NCI-H345 treated with DMSO at 0.1 percent for 48 hours (cell line): ENCODE measurements at regions not wholly inside any gene's neighbourhood (a gene's known extent, or its start where the extent isn't known, plus 50 kb on each side); places are given as distances from the start of the nearest gene placed in this dataset.
"Not testable (repeated sequence)": the region's sequence is repeated elsewhere in the genome, so short reads cannot be mapped to it uniquely, and the experiment has no call there.

ENCODE experiments used
- DNase-seq: peaks from one replicate; lab custom pipeline; 2025; ENCODE audit not compliant: unreplicated experiment; lab: John Stamatoyannopoulos, UW

DNA sequence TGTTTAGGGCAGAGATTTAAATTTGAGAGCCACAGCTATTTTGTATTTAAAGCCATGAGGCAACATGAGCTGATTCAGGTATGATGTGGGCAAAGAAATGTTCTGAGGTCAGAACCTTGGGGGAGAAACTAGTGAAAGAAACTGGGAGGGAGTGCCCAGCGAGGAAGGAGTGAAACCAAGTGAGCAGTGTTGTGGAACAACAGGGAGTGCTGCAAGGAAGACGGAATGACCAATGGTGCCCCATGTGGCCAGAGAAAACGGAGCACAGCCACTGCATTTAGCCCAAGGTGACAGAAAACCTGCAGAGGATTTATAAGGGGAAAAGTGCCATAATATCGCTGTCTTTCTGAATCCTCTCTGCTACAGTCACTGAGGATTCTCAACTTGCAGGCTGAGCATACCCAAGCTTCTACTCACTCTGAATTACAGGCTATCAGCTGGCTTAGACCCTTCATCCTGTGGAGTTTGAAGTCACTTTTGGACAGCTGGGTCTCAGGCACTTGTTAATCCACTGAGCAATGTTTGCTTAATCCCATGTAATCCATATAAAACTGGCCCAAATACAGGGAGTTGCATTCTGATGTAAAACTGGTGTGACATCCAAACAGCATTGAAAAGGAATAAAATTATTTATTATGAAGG lies 777.3 kb downstream of the CCSER2 start:
- no peak for DNase-seq

DNA sequence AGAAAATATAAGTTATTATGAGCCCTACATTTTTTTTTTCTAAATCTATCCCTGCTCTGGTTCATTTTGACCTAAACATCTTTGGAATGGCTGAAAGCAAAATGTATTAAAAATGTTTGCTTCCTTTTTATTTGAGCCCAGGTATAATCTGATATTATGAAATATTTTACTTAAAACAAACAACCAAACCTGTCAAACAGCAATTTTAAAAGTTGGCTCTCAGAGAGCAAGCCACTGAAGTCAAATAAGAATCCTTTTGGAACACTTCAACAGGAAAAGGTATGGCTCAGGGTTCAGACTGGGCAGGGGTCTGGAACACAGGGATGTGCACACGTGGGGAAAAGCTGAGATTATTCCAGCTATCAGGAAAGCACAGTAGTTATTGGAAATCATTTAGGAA lies 782.9 kb downstream of the CCSER2 start:
- DNase-seq: no peak

DNA sequence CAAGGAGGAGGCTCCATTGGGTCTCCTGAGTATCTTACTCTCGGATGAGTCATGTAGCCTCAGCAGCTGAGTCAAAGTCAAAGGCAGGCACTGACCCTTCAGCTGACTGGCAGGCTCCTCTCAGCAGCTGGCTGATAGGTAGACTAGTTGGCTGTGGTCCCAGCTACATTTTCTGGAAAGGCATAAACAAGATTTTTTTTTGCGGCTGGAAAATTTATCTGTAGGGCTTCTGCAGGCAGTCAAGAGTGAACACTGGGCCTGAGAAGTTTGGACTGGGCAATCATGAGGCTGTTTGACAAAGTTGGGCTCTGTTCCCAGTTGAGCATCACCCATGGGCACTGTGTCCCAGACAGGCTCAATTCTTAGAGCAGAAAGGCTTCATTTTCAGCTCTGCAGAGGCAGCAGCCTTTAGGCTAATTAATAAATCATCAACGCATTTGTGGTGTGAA lies 796.2 kb downstream of the CCSER2 start:
- DNase-seq: no peak

DNA sequence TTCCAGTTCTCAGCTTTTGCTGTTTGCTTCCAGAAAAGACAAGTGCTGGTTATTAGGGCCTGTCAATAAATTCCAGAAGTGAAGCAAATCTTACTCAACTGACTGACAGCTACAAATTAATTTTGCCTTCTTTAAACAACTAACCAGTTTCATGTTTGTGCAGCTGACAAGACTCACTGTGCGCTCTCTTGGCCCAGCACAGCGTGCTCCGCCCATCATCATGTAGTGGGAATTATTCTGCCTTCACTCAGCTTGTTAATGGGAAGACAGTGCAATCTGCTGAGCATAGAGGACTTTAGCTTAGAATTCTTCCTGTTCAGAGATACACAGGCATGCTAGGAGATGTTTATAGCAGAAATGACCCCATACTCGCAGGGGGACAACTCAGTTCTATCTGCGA lies 808.9 kb downstream of the CCSER2 start:
- no peak for DNase-seq

DNA sequence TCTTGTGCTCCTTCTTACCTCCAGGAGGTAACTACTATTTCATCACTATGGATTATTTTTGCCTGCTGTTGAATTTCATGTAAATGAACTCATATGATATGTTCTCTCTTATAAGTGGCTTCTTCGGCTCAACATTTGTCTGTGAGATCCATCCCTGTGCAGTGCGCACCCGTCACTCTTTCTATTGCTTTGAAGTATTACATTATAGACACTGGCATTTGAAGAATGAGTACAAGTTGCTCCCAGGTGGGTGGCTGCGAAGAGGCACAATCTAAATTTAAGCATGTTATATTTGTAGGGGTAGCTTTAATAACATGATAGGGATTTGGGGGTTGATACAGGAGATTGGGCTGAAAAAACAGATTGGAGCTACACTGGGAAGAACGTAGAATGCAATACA lies 809.7 kb downstream of the CCSER2 start:
- DNase-seq: no peak

DNA sequence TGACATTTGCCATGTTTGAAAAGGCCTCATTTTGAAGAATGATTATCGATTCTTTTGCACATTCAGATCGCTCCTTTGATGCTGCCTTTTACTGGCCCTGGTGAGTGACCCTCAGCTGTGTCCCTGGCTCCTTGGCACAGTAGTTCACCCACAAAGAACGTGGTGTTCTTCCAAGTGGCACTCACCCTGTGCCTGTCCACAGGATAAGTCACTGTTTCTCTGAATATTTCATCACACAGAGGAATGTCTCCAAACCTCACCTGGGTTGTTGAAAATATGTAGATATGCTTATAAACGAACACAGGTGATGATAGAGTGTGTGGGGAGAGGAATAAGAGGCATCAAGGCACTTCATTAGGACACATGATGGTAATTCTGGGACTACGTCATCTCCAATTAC lies 810.7 kb downstream of the CCSER2 start:
- no peak for DNase-seq

DNA sequence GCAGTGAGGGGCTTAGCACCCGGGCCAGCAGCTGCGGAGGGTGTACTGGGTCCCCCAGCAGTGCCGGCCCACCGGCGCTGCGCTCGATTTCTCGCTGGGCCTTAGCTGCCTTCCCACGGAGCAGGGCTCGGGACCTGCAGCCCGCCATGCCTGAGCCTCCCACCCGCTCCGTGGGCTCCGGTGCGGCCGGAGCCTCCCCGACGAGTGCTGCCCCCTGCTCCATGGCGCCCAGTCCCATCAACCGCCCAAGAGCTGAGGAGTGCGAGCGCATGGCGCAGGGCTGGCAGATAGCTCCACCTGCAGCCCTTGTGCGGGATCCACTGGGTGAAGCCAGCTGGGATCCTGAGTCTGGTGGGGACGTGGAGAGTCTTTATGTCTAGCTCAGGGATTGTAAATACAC lies 813.1 kb downstream of the CCSER2 start:
- DNase-seq: not testable (repeated sequence)

DNA sequence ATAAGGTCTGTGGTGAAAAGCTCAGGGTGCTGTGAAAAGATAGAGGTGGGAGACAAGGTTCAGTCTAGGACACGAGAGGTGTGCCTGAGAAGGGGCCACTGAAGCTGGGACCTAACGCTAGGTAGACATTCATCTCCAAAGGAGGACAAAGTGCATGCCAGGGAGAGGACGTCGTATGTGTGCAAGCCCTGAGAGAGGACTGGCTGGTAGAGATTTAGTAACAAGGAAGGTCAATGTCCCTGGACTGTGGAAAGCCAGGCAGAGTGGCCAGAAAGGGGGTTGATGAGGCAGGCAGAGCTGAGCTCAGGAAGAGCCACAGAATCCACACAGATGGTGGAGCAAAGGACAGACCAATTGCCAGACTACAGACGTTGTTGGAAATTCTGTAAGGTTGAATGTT lies 817.6 kb downstream of the CCSER2 start:
- no peak for DNase-seq

DNA sequence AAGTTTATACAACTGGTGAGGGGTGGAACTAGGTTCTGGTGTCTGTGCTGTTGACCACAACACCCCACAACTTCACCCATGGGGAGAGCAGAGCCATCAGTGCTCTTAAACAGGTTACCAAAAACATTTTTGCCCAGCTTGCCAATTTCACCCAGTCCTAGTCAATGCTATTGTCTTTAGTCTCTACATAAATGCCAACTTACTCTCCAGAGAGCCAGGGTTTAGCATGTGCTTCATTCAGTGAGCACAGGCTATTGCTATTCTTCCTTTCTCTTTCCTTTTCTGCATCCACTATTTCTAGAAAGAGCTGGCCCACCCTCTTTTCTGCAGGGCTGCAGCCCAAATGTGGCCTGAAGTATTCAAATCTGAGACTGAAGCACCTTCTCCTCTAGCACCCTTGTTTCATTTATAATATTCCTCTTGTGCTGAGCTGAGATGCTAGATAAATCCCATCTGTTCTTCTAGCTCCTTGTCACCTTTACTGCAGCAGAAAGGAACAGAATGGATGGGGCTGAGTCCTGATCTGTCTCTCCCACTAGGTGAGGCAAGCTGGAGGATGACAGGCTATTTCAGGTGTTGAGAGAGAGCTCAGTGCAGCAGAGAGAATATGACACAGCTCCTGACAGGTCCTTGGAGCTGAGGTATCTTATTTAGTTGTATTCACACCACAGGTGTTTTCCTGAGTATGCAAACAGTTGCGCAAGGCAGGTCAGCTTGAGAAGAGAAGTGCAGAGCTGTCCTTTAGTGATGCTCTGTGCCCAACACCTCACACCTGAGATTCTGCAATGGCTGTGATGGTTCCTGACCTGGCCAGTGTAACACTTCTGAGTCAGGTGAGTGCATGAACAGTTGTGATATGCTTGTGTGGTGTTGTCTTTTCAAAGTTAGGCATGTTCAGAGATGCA lies 819.2 kb downstream of the CCSER2 start:
- DNase-seq: no peak

DNA sequence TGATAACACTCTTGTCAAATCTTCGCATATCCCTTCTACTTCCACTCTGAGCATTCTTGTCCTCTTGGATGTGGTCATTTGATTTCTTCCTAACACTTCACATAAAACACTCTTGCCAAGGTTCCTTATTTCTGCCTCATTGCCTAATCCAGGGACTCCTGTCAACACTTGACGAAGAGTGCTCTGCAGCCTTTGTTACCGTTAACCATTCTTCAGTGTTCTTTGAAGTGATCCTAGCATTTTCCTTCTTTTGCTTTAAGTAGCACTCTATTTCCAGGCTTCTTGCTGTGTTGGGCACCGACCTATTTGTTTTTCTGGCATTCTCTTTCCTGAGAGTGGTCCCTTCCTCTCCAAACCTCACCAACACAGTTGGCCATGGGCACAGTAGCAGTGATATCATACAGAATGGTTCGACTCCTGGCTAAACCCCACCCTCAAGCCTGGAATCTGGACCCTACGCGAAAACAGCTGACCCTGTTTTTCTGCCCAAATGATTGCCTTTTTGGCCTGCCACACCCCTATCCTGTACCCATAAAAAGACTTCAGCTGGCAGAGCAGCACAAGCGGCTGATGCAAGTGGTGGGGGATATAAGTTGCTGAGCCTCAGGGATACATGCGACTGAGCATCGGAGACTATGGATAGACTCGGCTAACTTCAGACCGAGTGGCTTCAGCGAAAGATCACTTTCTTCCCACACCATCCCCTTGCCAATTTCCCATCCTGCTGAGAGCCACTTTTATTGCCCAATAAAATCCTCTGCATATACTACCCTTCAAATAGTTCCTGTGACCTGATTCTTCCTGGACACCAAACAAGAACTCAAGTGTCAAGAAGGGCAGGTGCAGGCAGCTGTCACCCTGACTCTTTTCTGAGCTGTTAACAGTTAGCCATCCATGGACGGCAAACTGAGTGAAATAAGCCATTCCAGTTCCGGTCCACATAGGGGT lies 820.6 kb downstream of the CCSER2 start:
- no peak for DNase-seq

DNA sequence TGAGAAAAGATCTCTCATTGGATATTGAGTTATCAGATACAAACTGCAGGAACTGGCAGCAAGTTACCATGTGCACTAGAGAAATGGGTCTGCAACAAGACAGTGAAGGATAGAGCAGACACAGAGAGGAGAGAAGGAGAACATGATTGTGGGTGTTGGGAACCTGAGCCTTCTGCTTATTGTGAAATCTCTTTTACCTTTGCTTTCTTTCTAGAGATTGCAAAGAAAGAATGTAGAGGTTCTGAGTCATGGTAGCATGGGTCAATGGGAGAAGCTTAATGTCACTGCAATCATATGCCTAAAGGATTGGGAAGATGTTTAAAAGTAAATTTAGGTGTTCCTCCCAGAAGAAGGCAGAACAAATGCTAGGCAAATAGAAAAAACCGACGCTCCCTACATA lies 821.4 kb downstream of the CCSER2 start:
- DNase-seq: no peak

DNA sequence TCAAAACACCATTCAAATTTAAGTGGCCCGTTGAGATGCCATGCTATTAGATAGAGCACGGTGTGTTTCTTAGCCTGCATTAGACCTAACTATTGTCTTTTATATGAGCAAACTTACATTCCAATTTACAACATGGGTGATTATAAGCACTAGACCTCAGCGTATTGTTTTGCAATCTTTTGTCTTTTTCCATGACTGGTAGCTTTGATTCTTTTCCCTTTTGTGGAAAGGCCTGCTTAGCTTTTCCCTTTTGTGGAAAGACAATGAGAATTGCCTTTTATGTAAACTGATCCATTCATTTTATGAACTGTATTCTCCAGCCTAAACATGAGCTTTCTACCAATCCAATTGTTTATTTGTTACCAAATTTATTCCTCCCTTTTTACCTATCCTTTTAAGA lies 823.1 kb downstream of the CCSER2 start:
- no peak for DNase-seq

DNA sequence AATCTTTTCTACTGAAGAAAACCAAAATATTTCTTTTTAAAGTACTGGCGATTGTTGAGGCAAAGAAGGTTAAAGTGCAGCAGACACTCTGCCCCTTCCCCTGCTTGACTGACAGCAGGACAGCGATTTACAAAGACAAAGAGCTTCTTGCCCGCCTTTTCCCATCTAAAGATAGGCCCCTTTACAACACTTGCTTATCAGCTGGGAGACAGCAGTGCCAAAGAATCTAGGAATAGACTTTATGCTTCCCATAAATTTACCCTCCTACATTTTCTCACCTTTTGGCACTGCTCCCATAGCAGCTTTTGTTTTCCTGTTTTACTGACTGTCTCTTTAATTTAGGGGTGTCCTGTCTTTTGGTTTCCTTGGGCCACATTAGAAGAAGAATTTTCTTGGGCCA lies 824.1 kb downstream of the CCSER2 start:
- DNase-seq: no peak

DNA sequence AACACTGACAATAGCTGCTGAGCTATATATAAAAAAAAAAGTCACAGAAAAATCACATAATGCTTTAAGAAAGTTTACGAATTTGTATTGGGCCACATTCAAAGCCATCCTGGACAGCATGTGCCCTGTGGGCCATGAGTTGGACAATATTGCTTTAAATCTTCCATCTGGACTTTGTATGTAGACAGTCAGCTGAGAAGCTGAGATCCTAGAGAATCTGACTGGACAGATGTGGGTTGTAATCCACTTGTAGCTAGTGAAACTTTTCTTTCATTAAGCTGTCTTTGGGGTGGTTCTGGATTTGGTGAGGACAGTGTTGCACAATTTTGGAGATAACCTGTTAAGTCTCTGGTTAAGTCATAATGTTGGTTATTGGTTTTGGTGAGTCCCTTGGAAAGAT lies 824.5 kb downstream of the CCSER2 start:
- no peak for DNase-seq

DNA sequence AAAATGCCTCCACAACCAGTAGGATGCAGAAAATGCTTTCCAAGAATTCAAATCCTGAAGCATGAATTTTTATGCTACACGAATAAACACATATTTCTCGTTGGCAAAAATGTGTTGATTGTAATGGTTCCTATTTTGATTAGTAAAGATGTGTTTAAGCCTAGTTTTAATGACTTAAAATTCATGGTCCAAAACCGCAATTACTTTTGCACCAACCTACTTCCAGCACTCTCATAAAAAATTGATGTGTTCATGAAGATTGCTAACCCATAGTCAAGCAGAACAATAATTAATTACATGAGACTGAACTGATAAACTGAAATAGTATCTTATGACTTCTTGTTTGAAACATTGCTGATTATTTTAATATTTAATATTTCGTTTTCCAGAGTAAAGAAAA lies 828.8 kb downstream of the CCSER2 start:
- no peak for DNase-seq

DNA sequence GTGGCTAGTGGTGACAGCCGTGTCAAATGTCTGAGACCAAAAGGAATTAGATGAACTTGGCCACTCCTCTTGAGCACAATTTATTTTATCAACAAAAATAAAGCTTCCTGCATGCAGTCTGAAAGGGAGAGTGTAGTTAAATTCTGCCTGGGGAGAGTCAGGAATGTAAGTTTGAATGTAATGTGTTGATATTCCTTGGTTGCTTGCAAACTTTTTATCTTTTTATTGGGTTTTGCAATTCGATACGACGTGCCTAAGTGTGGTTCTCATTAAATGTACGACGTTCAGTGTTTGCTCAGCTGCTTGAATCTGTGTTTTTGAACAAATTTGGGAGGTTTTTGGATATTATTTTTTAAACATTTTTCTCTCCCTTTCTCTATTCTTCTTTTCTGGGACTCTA lies 839.9 kb downstream of the CCSER2 start:
- no peak for DNase-seq

DNA sequence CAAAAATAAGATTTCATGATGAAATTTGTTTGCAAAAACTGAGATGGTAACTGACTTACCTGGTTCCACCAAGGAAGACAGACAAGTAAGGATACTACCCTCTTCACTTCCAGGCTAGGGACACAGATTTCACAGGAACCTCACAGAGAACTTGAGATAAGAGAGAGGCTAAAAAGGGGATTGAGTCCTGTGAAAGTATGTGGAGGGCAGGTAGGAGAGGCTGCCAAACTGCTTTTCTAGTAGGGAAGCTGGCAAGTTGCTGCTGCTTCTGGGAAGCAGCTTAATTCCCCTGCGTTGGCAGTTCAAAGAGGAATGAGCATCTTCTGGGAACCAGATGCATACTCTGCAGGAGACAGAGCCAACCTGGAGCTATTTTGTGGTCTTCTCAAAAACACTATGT lies 841.6 kb downstream of the CCSER2 start:
- DNase-seq: no peak

DNA sequence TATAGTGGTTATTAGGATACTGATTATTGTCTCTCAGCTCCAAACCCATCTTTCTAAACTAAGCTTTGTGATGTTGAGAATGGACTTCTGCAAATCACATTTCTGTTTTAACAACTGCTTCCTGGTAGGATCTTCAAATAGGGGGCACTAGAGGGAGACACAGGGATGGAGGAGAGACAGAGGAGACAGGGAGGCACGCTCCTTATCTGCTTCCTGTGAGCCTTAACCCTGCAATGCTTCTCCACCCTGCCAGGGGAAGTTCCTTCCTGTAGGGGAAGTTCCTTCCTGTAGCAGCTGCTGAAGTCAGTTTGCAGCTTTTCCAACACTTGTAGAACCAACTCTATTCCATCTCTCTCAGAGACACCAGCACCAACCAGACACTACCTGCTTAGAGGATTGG lies 847.2 kb downstream of the CCSER2 start:
- no peak for DNase-seq

DNA sequence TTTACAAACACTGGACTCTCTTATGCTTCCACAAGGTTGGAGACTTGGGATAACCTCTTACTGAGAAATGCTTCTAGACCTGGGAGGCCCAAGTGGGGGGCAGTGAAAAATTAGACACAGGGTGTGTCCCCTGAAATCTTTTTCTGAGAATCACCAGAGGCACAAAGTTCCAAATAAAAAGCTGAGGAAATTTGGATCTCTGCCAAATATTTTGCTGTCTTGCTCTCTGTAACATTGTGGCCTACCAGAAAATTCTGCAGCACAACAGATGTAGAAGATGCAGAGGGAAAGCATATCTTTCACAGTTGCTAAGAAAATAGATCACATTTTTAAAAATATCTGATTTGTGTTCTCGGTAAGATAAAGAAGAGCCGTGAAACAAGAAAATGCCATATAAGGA lies 849.4 kb downstream of the CCSER2 start:
- no peak for DNase-seq

DNA sequence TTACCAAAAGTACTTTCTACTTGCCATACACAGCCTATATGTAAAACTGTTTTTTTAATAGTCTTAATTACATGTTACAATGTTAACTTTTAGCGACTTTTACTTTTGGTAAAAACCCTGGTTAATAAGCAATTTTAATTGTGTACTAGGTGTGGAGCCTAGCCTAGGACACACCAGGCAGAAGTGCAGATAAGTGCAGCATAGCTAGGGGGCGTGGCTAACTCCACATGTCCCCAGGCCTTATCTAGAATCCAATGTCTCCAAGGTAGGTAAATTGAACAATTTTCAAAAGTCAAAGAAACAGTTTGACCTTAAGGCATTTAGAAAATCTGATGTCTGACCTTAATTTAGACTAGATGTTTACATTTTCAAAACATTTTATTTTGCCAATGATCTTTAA lies 858.7 kb downstream of the CCSER2 start:
- DNase-seq: no peak

DNA sequence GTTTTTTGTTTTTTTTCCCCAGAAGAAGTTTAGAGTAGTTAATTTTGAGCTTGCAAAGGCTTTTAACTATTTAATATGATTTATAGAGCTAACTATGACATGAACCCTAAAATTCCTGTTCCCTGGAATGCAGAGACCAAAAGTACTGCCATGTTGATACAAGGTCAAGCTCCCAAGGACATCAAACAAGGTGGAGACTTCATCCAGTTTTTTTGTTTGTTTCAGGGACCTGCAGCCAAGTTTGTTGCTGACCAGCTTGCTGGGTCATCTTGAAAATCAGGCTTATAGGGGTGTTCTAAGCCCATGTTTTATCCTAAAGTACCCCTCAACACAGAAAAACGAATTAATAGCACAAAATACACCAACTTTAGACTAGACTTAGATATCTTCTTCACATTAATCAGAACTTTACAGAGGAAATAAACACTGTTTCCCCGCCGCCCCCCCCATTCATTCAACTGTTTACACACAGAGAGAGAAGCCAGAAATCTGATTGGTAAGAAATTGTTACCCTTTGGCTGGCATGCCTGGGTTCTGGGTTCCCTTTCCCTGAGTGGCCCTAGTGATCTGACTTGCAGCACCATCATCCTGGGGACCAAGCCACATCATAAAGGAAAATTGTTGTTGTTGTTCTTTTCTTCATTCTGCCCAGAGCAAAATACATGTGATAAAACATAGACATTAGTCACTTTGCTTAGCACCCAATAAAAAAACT lies 860.5 kb downstream of the CCSER2 start:
- no peak for DNase-seq
